Testis (tissue), 2 donors: ENCODE measurements at regions not wholly inside any gene's neighbourhood (a gene's known extent, or its start where the extent isn't known, plus 50 kb on each side); places are given as distances from the start of the nearest gene placed in this dataset.

ENCODE experiments used
- DNase-seq: peaks from one replicate; pipeline ENCODE4 v3.0.0-alpha.2; 2019
- H3K27ac ChIP-seq, 2 donors: fragments of 200-600 bp; sonication (generic); one replicate each; pipeline ENCODE4 v1.5.1; 2019
- H3K27me3 ChIP-seq: fragments of 200-600 bp; sonication (generic); one replicate; pipeline ENCODE4 v1.5.1; 2019
- H3K36me3 ChIP-seq: fragments of 200-600 bp; sonication (generic); one replicate; pipeline ENCODE4 v1.5.1; 2017; ENCODE audit warnings: low read depth; ENCODE audit errors: missing control alignments
- H3K4me1 ChIP-seq: fragments of 200-600 bp; sonication (generic); one replicate; pipeline ENCODE4 v1.5.1; 2019
- H3K4me3 ChIP-seq, 2 donors: fragments of 200-600 bp; sonication (generic); one replicate each; pipeline ENCODE4 v1.5.1; 2017 to 2019
- H3K9me3 ChIP-seq: fragments of 200-600 bp; sonication (generic); one replicate; pipeline ENCODE4 v1.5.1; 2017
- CTCF ChIP-seq, 3 experiments: fragments of 450-650 bp in 2 of 3; fragments of 200-600 bp in 1 of 3; sonication (generic) in 1 of 3; IDR thresholded peaks; one replicate each; pipeline ENCODE4 v1.5.1; 2016 to 2019; ENCODE audit warnings: antibody characterized with exemption in 3 of 3, mild to moderate bottlenecking in 2 of 3, moderate library complexity in 1 of 3
- POLR2A ChIP-seq: fragments of 450-650 bp; IDR thresholded peaks from one replicate; pipeline ENCODE4 v1.6.1; 2017; ENCODE audit warnings: antibody characterized with exemption, mild to moderate bottlenecking, moderate library complexity
- WGBS, 2 donors: methylation state at CpG; one replicate each; pipeline ENCODE4 v1.1.5; 2018; 5-methylcytosine and 5-hydroxymethylcytosine counted together
- intact Hi-C: fragments of 100-400 bp; cut with DNase I; formaldehyde crosslinking; loops from one replicate; pipeline ENCODE4 v1.15.1; 2023; ENCODE audit warnings: low total_unique reads

GRCh38 chr17:51435171-51435552, 174.8 kb downstream of the UTP18 start:
- H3K36me3 ChIP-seq, result no peaks in the 10 kb centered on the region
- no peaks in the 10 kb centered on the region for H3K9me3 ChIP-seq
- no peak overlapping the region for H3K27ac ChIP-seq
- no peaks in the 10 kb centered on the region for H3K27me3 ChIP-seq
- intact Hi-C loops, result no loop called here
- no peak overlapping the region for H3K4me3 ChIP-seq
- 48 to 50% methylated on average over 3 of the region's 3 CpGs for WGBS, 2 donors
- no peaks in the 10 kb centered on the region for H3K4me1 ChIP-seq
- TF ChIP-seq POLR2A, result no peak
- TF ChIP-seq CTCF (IDR thresholded peaks at IDR 0.05), result no peak
- no peak for DNase-seq

DNA sequence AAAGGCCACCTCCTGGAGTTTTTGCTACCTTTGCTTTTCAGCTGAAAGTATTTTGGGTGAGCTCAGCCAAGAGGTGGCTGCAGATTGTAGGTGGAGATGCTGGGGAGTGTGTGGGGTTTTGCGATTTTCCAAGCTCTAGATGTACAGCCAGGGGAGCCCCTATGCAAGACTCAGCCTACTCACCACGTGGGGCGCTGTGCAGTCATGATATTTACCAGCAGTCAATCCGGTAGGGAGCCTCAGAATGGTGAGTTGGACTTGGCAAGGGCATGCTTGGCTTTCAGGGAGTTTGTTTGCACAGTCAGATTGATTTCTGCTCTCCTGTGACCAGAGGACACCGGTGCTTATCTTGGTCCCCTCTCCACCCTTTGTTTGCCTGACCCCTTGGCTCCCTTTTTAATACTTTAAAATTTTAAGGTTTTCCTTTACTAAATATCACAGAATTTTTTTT, 175.3 kb downstream of the UTP18 start:
- Histone ChIP-seq H3K9me3 (no peaks in the 10 kb centered on the region), H3K27ac (no peak overlapping the region), H3K27me3 (no peaks in the 10 kb centered on the region), H3K36me3 (no peaks in the 10 kb centered on the region), H3K4me1 (no peaks in the 10 kb centered on the region), H3K4me3 (no peak overlapping the region)
- WGBS, 2 donors, result 16 to 19% methylated on average over 5 of the region's 5 CpGs
- DNase-seq, result peak; percentile 64
- intact Hi-C loops, result no loop called here
- TF ChIP-seq POLR2A (no peak), CTCF (IDR thresholded peaks at IDR 0.05) (peak in 1 of 3 experiments; percentile 31)

GRCh38 chr17:51439395-51440229, 179.3 kb downstream of the UTP18 start:
- Histone ChIP-seq H3K36me3 (no peaks in the 10 kb centered on the region), H3K27me3 (no peaks in the 10 kb centered on the region), H3K4me3 (no peak overlapping the region), H3K27ac (no peak overlapping the region), H3K9me3 (no peaks in the 10 kb centered on the region), H3K4me1 (no peaks in the 10 kb centered on the region)
- WGBS, 2 donors, result 55 to 71% methylated on average over 8 of the region's 8 CpGs
- intact Hi-C loops, result no loop called here
- no peak for TF ChIP-seq POLR2A
- DNase-seq, result no peak

DNA sequence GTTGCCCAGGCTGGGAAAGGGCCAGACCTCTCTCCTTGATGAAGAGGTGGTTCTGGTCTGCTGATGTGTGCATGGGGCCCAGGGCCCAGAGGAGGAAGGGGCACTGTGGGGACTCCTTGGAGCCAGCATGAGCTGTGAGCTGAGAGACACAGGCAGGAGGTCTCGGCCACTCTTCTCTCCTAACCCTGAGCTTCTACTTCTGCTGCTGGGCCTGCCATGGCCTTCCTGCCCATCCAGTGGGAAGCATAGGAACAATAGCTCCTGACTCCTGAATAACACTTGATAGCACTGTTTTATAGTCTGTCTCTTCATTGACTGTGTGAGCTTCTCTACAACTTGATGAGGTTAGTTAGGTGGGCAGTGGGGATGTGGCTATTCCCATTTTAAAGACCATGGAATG, 181.1 kb downstream of the UTP18 start:
- Histone ChIP-seq H3K9me3 (no peaks in the 10 kb centered on the region), H3K27ac (no peak overlapping the region), H3K36me3 (no peaks in the 10 kb centered on the region), H3K4me3 (no peak overlapping the region), H3K4me1 (no peaks in the 10 kb centered on the region), H3K27me3 (no peaks in the 10 kb centered on the region)
- intact Hi-C loops, result no loop called here
- TF ChIP-seq POLR2A, result no peak
- no peak for TF ChIP-seq CTCF (IDR thresholded peaks at IDR 0.05)
- 86 to 100% methylated on average over 1 of the region's 1 CpG for WGBS, 2 donors
- DNase-seq, result no peak

GRCh38 chr17:51442088-51442865, 181.9 kb downstream of the UTP18 start:
- H3K9me3 ChIP-seq, result no peaks in the 10 kb centered on the region
- intact Hi-C loops, result no loop called here
- no peak for TF ChIP-seq CTCF (IDR thresholded peaks at IDR 0.05)
- no peak for TF ChIP-seq POLR2A
- H3K27me3 ChIP-seq, result no peaks in the 10 kb centered on the region
- DNase-seq, result no peak
- 91% methylated on average over 6 of the region's 6 CpGs for WGBS, 2 donors
- no peaks in the 10 kb centered on the region for H3K36me3 ChIP-seq
- H3K4me1 ChIP-seq, result no peaks in the 10 kb centered on the region
- H3K4me3 ChIP-seq, result no peak overlapping the region
- H3K27ac ChIP-seq, result no peak overlapping the region
